ENCODE measurements at regions not wholly inside any gene's neighbourhood (a gene's known extent, or its start where the extent isn't known, plus 50 kb on each side); places are given as distances from the start of the nearest gene placed in this dataset.

- H3K9me3 ChIP-seq (ENCODE audit: control insufficient read depth, insufficient read depth, low read depth, low read length), result no peaks in the 10 kb centered on the region
- H3K4me2 ChIP-seq (ENCODE audit: extremely low read depth, insufficient read depth, low read length), result no peak overlapping the region
- H3K9ac ChIP-seq (ENCODE audit: insufficient read depth, low read length), result no peak overlapping the region
- H3K4me1 ChIP-seq (ENCODE audit: control insufficient read depth, extremely low read depth, insufficient read depth, low read length), result no peaks in the 10 kb centered on the region
- no peaks in the 10 kb centered on the region for H3K79me2 ChIP-seq (ENCODE audit: control insufficient read depth, insufficient read depth, low read length)
- H4K20me1 ChIP-seq (ENCODE audit: control insufficient read depth, extremely low read depth, insufficient read depth, low read length), result no peaks in the 10 kb centered on the region
- no peaks in the 10 kb centered on the region for H3K36me3 ChIP-seq (ENCODE audit: control insufficient read depth, insufficient read depth, low read length)
- no peak overlapping the region for H2AFZ ChIP-seq (ENCODE audit: low read length)
- no peak overlapping the region for H3K4me3 ChIP-seq (replicated peaks in 1 of 4; ENCODE audit: control extremely low read depth in 1 of 4, insufficient read depth in 1 of 4, low read depth in 3 of 4, low read length in 4 of 4)
- no peaks in the 10 kb centered on the region for H3K27me3 ChIP-seq (ENCODE audit: control insufficient read depth, insufficient read depth, low read length)
- TF ChIP-seq EZH2 (IDR thresholded peaks at IDR 0.05; ENCODE audit: low read length, missing control alignments) (no peak), CTCF (conservative IDR thresholded peaks at IDR 0.05 in 1 of 2, IDR thresholded peaks at IDR 0.05 in 1 of 2; ENCODE audit: low read depth in 1 of 2, low read length in 2 of 2) (no peak)
- H3K27ac ChIP-seq (ENCODE audit: insufficient read depth, low read length), result no peak overlapping the region
- peak in 1 of 2 donors; percentile 67 for DNase-seq (ENCODE audit: low read depth in 2 of 2)
Measured at GRCh38 chr17:13385481-13385911, 216.2 kb downstream of the HS3ST3A1 start.

GRCh38 chr17:13384626-13385025, 217.1 kb downstream of the HS3ST3A1 start:
- no peak for TF ChIP-seq EZH2 (IDR thresholded peaks at IDR 0.05; ENCODE audit: low read length, missing control alignments)
- TF ChIP-seq CTCF (conservative IDR thresholded peaks at IDR 0.05 in 1 of 2, IDR thresholded peaks at IDR 0.05 in 1 of 2; ENCODE audit: low read depth in 1 of 2, low read length in 2 of 2), result no peak
- Histone ChIP-seq H3K4me3 (replicated peaks in 1 of 4; ENCODE audit: control extremely low read depth in 1 of 4, insufficient read depth in 1 of 4, low read depth in 3 of 4, low read length in 4 of 4) (no peak overlapping the region), H3K9ac (ENCODE audit: insufficient read depth, low read length) (no peak overlapping the region), H4K20me1 (ENCODE audit: control insufficient read depth, extremely low read depth, insufficient read depth, low read length) (no peaks in the 10 kb centered on the region), H2AFZ (ENCODE audit: low read length) (no peak overlapping the region), H3K4me2 (ENCODE audit: extremely low read depth, insufficient read depth, low read length) (no peak overlapping the region), H3K27ac (ENCODE audit: insufficient read depth, low read length) (no peak overlapping the region), H3K79me2 (ENCODE audit: control insufficient read depth, insufficient read depth, low read length) (no peaks in the 10 kb centered on the region), H3K4me1 (ENCODE audit: control insufficient read depth, extremely low read depth, insufficient read depth, low read length) (no peaks in the 10 kb centered on the region), H3K9me3 (ENCODE audit: control insufficient read depth, insufficient read depth, low read depth, low read length) (no peaks in the 10 kb centered on the region), H3K27me3 (ENCODE audit: control insufficient read depth, insufficient read depth, low read length) (no peaks in the 10 kb centered on the region), H3K36me3 (ENCODE audit: control insufficient read depth, insufficient read depth, low read length) (no peaks in the 10 kb centered on the region)
- DNase-seq (ENCODE audit: low read depth in 2 of 2), result no peak

DNA sequence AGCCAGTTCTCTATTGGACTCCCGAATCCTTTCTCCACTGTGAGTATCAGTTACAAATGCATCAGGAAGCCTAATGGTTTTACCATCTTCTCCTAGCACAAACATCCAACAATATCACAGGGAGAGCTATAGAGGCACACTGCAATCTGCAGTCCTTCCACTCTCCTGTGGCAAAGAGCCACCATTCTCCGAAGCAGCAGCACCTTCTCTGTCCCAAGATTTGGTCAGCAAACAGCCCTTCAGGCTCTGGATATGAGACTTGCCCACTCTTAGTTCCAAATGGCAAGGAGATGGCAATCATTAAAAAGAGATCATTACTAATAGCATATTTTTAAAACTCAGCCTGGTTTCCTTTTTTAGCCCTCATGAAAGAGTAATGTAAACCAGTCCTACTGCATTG, 223.4 kb downstream of the HS3ST3A1 start:
- H3K4me3 ChIP-seq (replicated peaks in 1 of 4; ENCODE audit: control extremely low read depth in 1 of 4, insufficient read depth in 1 of 4, low read depth in 3 of 4, low read length in 4 of 4), result no peak overlapping the region
- no peak for DNase-seq (ENCODE audit: low read depth in 2 of 2)
- no peak overlapping the region for H3K27ac ChIP-seq (ENCODE audit: insufficient read depth, low read length)
- H4K20me1 ChIP-seq (ENCODE audit: control insufficient read depth, extremely low read depth, insufficient read depth, low read length), result no peaks in the 10 kb centered on the region
- H3K9ac ChIP-seq (ENCODE audit: insufficient read depth, low read length), result no peak overlapping the region
- H3K79me2 ChIP-seq (ENCODE audit: control insufficient read depth, insufficient read depth, low read length), result no peaks in the 10 kb centered on the region
- peak overlapping the region; percentile 32 for H2AFZ ChIP-seq (ENCODE audit: low read length)
- H3K27me3 ChIP-seq (ENCODE audit: control insufficient read depth, insufficient read depth, low read length), result no peaks in the 10 kb centered on the region
- no peak overlapping the region for H3K4me2 ChIP-seq (ENCODE audit: extremely low read depth, insufficient read depth, low read length)
- H3K4me1 ChIP-seq (ENCODE audit: control insufficient read depth, extremely low read depth, insufficient read depth, low read length), result peaks cover 2% of the 10 kb centered on the region
- TF ChIP-seq CTCF (conservative IDR thresholded peaks at IDR 0.05 in 1 of 2, IDR thresholded peaks at IDR 0.05 in 1 of 2; ENCODE audit: low read depth in 1 of 2, low read length in 2 of 2) (no peak), EZH2 (IDR thresholded peaks at IDR 0.05; ENCODE audit: low read length, missing control alignments) (no peak)
- no peaks in the 10 kb centered on the region for H3K9me3 ChIP-seq (ENCODE audit: control insufficient read depth, insufficient read depth, low read depth, low read length)
- no peaks in the 10 kb centered on the region for H3K36me3 ChIP-seq (ENCODE audit: control insufficient read depth, insufficient read depth, low read length)

Data from fibroblast of lung (primary cell).